H1 (cell line): ENCODE measurements at regions not wholly inside any gene's neighbourhood (a gene's known extent, or its start where the extent isn't known, plus 50 kb on each side); places are given as distances from the start of the nearest gene placed in this dataset.

Experiments
- CTCF ChIA-PET: fragments of 300-600 bp; sonication (Branson Sonifier 250); formaldehyde crosslinking; loops from one replicate; lab custom pipeline; 2021; ENCODE audit not compliant: partially characterized antibody; lab: Charles Lee
- POLR2A ChIA-PET: fragments of 300-600 bp; sonication (Branson Sonifier 250); formaldehyde crosslinking; loops from one replicate; lab custom pipeline; 2021; ENCODE audit warnings: inconsistent platforms; ENCODE audit not compliant: partially characterized antibody; lab: Charles Lee
- DNase-seq, 2 experiments: peaks; one replicate each; pipeline versions ENCODE4 v3.0.0 to v3.0.0-alpha.2; 2010 to 2022; ENCODE audit warnings: low spot score in 2 of 2, low read depth in 1 of 2, mixed read lengths in 1 of 2
- FAIRE-seq: peaks from 2 replicates; lab custom pipeline; 2011; peaks lifted over from hg19 to GRCh38; lab: Jason Lieb, UNC
- H2AFZ ChIP-seq: 2 replicates; pipeline ENCODE4 v1.8.1; 2012; ENCODE audit warnings: low read length, inconsistent platforms
- H2AK5ac ChIP-seq: 2 replicates; pipeline ENCODE4 v1.6.1; 2013; ENCODE audit warnings: low read depth, low read length
- H2BK120ac ChIP-seq: replicated peaks from 2 replicates; pipeline ENCODE3; 2013; ENCODE audit warnings: low read depth, low read length, inconsistent platforms
- H2BK12ac ChIP-seq: 2 replicates; pipeline ENCODE4 v1.6.1; 2013; ENCODE audit warnings: low read depth, low read length
- H2BK15ac ChIP-seq: 2 replicates; pipeline ENCODE4 v1.6.1; 2013; ENCODE audit warnings: low read length
- H2BK20ac ChIP-seq: 2 replicates; pipeline ENCODE4 v1.6.1; 2013; ENCODE audit warnings: low read length
- H2BK5ac ChIP-seq: 2 replicates; pipeline ENCODE4 v1.6.1; 2013; ENCODE audit warnings: low read depth, low read length
- H3K14ac ChIP-seq: 2 replicates; pipeline ENCODE4 v1.6.1; 2013; ENCODE audit warnings: inconsistent platforms; ENCODE audit not compliant: insufficient read length
- H3K18ac ChIP-seq: 2 replicates; pipeline ENCODE4 v1.6.1; 2013; ENCODE audit warnings: low read length; ENCODE audit errors: extremely low read depth
- H3K23ac ChIP-seq: 2 replicates; pipeline ENCODE4 v1.6.1; 2013; ENCODE audit warnings: inconsistent platforms; ENCODE audit not compliant: insufficient read length
- H3K23me2 ChIP-seq: 2 replicates; pipeline ENCODE4 v1.6.1; 2013; ENCODE audit warnings: low read depth, low read length
- H3K27ac ChIP-seq: 2 replicates; pipeline ENCODE4 v1.6.1; 2011; ENCODE audit warnings: low read depth, low read length, inconsistent platforms
- H3K27me3 ChIP-seq, 4 experiments: replicated peaks in 1 of 4; 1 replicate in 1 of 4; 2 replicates in 3 of 4; pipeline versions ENCODE4 v1.6.1 to v1.8.1; 2011 to 2013; ENCODE audit warnings: low read length in 3 of 4, mild to moderate bottlenecking in 3 of 4, inconsistent platforms in 2 of 4, mixed read lengths in 2 of 4, moderate library complexity in 1 of 4; ENCODE audit not compliant: control insufficient read depth in 3 of 4, insufficient read depth in 3 of 4; ENCODE audit errors: extremely low read depth in 1 of 4
- H3K36me3 ChIP-seq, 4 experiments: 2 replicates each; pipeline versions ENCODE4 v1.6.1 to v1.8.1; 2011 to 2013; ENCODE audit warnings: mild to moderate bottlenecking in 4 of 4, low read length in 3 of 4, moderate library complexity in 2 of 4, control low read depth in 1 of 4, inconsistent platforms in 1 of 4; ENCODE audit not compliant: insufficient read depth in 4 of 4, control insufficient read depth in 2 of 4
- H3K4ac ChIP-seq: replicated peaks from 2 replicates; pipeline ENCODE3; 2013; ENCODE audit warnings: low read length, low read depth, mixed read lengths, inconsistent platforms; ENCODE audit not compliant: insufficient read length
- H3K4me1 ChIP-seq, 4 experiments: replicated peaks in 1 of 4; 1 replicate in 1 of 4; 2 replicates in 3 of 4; pipeline versions ENCODE4 v1.6.1 to v1.8.1; 2011 to 2013; ENCODE audit warnings: low read length in 3 of 4, inconsistent platforms in 2 of 4, mixed read lengths in 1 of 4; ENCODE audit not compliant: insufficient read depth in 4 of 4, control insufficient read depth in 3 of 4
- H3K4me2 ChIP-seq, 2 experiments: 2 replicates each; pipeline versions ENCODE4 v1.6.1 to v1.8.1; 2011 to 2013; ENCODE audit warnings: low read depth in 2 of 2, low read length in 2 of 2, control low read depth in 1 of 2, inconsistent platforms in 1 of 2, mild to moderate bottlenecking in 1 of 2; ENCODE audit not compliant: insufficient read depth in 1 of 2
- H3K4me3 ChIP-seq, 4 experiments: fragments of 200-600, 300-600 bp in 1 of 4; sonication (generic), shearing (Covaris generic), sonication (Bioruptor Twin) in 1 of 4; 2 replicates each; pipeline versions ENCODE4 v1.5.1 to v1.8.1; 2011 to 2016; ENCODE audit warnings: low read length in 4 of 4, low read depth in 3 of 4, control low read depth in 2 of 4, inconsistent platforms in 2 of 4, mild to moderate bottlenecking in 2 of 4, mixed read lengths in 1 of 4, moderate library complexity in 1 of 4; ENCODE audit not compliant: insufficient read depth in 2 of 4; ENCODE audit errors: extremely low read depth in 1 of 4
- H3K56ac ChIP-seq: replicated peaks from 2 replicates; pipeline ENCODE3; 2013; ENCODE audit warnings: low read depth, mild to moderate bottlenecking, mixed read lengths, low read length, inconsistent platforms; ENCODE audit not compliant: insufficient read length
- H3K79me1 ChIP-seq: 2 replicates; pipeline ENCODE4 v1.6.1; 2013; ENCODE audit warnings: low read depth, low read length, control low read depth
- H3K79me2 ChIP-seq, 2 experiments: 2 replicates each; pipeline versions ENCODE4 v1.6.1 to v1.8.1; 2012 to 2013; ENCODE audit warnings: low read length in 2 of 2, mild to moderate bottlenecking in 2 of 2, inconsistent platforms in 1 of 2; ENCODE audit not compliant: insufficient read depth in 2 of 2, control insufficient read depth in 1 of 2
- H3K9ac ChIP-seq, 4 experiments: replicated peaks in 1 of 4; 1 replicate in 1 of 4; 2 replicates in 3 of 4; pipeline versions ENCODE4 v1.6.1 to v1.8.1; 2011 to 2013; ENCODE audit warnings: low read depth in 3 of 4, low read length in 3 of 4, control low read depth in 2 of 4, mild to moderate bottlenecking in 2 of 4, moderate library complexity in 2 of 4, inconsistent platforms in 1 of 4; ENCODE audit errors: extremely low read depth in 1 of 4
- H3K9me3 ChIP-seq, 2 experiments: 2 replicates each; pipeline versions ENCODE4 v1.6.1 to v1.8.1; 2012 to 2013; ENCODE audit warnings: mild to moderate bottlenecking in 2 of 2, moderate library complexity in 2 of 2, control low read depth in 1 of 2, inconsistent platforms in 1 of 2, low read depth in 1 of 2, low read length in 1 of 2, mixed read lengths in 1 of 2; ENCODE audit not compliant: insufficient read depth in 2 of 2
- H4K20me1 ChIP-seq, 2 experiments: replicated peaks in 1 of 2; 2 replicates each; pipeline versions ENCODE3 to v1.8.1; 2011 to 2013; ENCODE audit warnings: inconsistent platforms in 2 of 2, low read length in 2 of 2, mild to moderate bottlenecking in 1 of 2; ENCODE audit not compliant: insufficient read depth in 2 of 2, control insufficient read depth in 1 of 2
- H4K5ac ChIP-seq: 2 replicates; pipeline ENCODE4 v1.6.1; 2013; ENCODE audit warnings: low read length, low read depth, mixed read lengths, inconsistent platforms; ENCODE audit not compliant: insufficient read length
- H4K8ac ChIP-seq: 2 replicates; pipeline ENCODE4 v1.8.0; 2013; ENCODE audit warnings: mild to moderate bottlenecking, moderate library complexity, low read length, inconsistent platforms; ENCODE audit not compliant: insufficient read depth; ENCODE audit errors: extremely low read depth
- H4K91ac ChIP-seq: replicated peaks from 2 replicates; pipeline ENCODE3; 2013; ENCODE audit warnings: low read length, mixed read lengths, inconsistent platforms; ENCODE audit not compliant: insufficient read length
- ATF3 ChIP-seq: IDR thresholded peaks from 2 replicates; pipeline ENCODE4 v1.6.1; 2011; ENCODE audit warnings: low read depth, mild to moderate bottlenecking, low read length; ENCODE audit not compliant: insufficient read depth
- BACH1 ChIP-seq: IDR thresholded peaks from 2 replicates; pipeline ENCODE4 v1.6.1; 2012; ENCODE audit warnings: low read length, improper control_type of control experiment
- RNF2 ChIP-seq: fragments of 200-900, 300-1000 bp; sonication (generic); IDR thresholded peaks from 2 replicates; pipeline ENCODE4 v1.7.1; 2016; ENCODE audit warnings: borderline replicate concordance, low read depth, mild to moderate bottlenecking, antibody characterized with exemption, low read length; ENCODE audit not compliant: poor library complexity, severe bottlenecking; ENCODE audit errors: missing control alignments
- SP4 ChIP-seq: IDR thresholded peaks from 2 replicates; pipeline ENCODE4 v1.6.1; 2012; ENCODE audit warnings: low read length, inconsistent platforms
- WGBS, 2 experiments: shearing (Covaris generic) in 1 of 2; methylation state at CpG; one replicate each; pipeline versions ENCODE4 v1.1.6 to v1.1.7; 2013 to 2015; ENCODE audit warnings: low lambda C conversion rate in 2 of 2, mixed read lengths in 2 of 2, inconsistent platforms in 1 of 2, low coverage in 1 of 2, missing lambda C conversion rate in 1 of 2; ENCODE audit not compliant: insufficient replicate concordance in 2 of 2, insufficient coverage in 1 of 2, insufficient read length in 1 of 2; ENCODE audit errors: extremely low coverage in 1 of 2, missing lambda C conversion rate in 1 of 2; 5-methylcytosine and 5-hydroxymethylcytosine counted together

- H3K18ac ChIP-seq, result no peak overlapping the region
- no peak overlapping the region for H2AK5ac ChIP-seq
- no peak overlapping the region for H3K9ac ChIP-seq
- H3K14ac ChIP-seq, result no peak overlapping the region
- no peak for TF ChIP-seq BACH1
- TF ChIP-seq ATF3, result no peak
- TF ChIP-seq SP4, result no peak
- no peak for TF ChIP-seq RNF2
- WGBS, 2 experiments, result 60% methylated on average over 3 of the region's 3 CpGs; no CpG with 5 or more reads in 1 of the 2 experiments
- H3K4me3 ChIP-seq, result no peak overlapping the region
- FAIRE-seq (no peak), DNase-seq (no peak)
- no peaks in the 10 kb centered on the region for H3K23me2 ChIP-seq
- H3K4ac ChIP-seq, result no peak overlapping the region
- H3K4me2 ChIP-seq, result no peak overlapping the region
- peaks cover 0 to 2% of the 10 kb centered on the region in 2 experiments; a peak in 2 of 4 replicates for H3K9me3 ChIP-seq
- H2AFZ ChIP-seq, result no peak overlapping the region
- H4K5ac ChIP-seq, result no peak overlapping the region
- H2BK120ac ChIP-seq, result no peak overlapping the region
- no peak overlapping the region for H3K27ac ChIP-seq
- H3K23ac ChIP-seq, result no peak overlapping the region
- H2BK5ac ChIP-seq, result no peak overlapping the region
- no peaks in the 10 kb centered on the region for H3K79me1 ChIP-seq
- H2BK15ac ChIP-seq, result no peak overlapping the region
- POLR2A ChIA-PET, result no interaction called here
- H2BK20ac ChIP-seq, result no peak overlapping the region
- no peaks in the 10 kb centered on the region for H3K27me3 ChIP-seq
- no peaks in the 10 kb centered on the region for H4K20me1 ChIP-seq
- H3K79me2 ChIP-seq, result no peaks in the 10 kb centered on the region
- CTCF ChIA-PET, result interaction anchor here (1.2 kb wide), 1 partner anchor 23 kb away, joined by 3 read pairs; no protein-coding TSS in a partner anchor
- H3K56ac ChIP-seq, result no peak overlapping the region
- H2BK12ac ChIP-seq, result no peak overlapping the region
- H4K8ac ChIP-seq, result no peak overlapping the region
- no peaks in the 10 kb centered on the region for H3K4me1 ChIP-seq
- H3K36me3 ChIP-seq, result no peaks in the 10 kb centered on the region
- H4K91ac ChIP-seq, result no peak overlapping the region
Measured at GRCh38 chr4:22062676-22063075, 114.1 kb upstream of the KCNIP4 start.
